HUES64 (cell line): ENCODE measurements at regions not wholly inside any gene's neighbourhood (a gene's known extent, or its start where the extent isn't known, plus 50 kb on each side); places are given as distances from the start of the nearest gene placed in this dataset.
A peak's percentile ranks its signal among the peaks of the same experiment; 100 is the strongest.
"Not testable (repeated sequence)": the region's sequence is repeated elsewhere in the genome, so short reads cannot be mapped to it uniquely, and the experiment has no call there.

Source experiments
- H3K27ac ChIP-seq: 2 replicates; pipeline ENCODE4 v1.7.0; 2013; ENCODE audit warnings: low read depth, low read length, inconsistent platforms
- H3K27me3 ChIP-seq: 2 replicates; pipeline ENCODE4 v1.6.1; 2013; ENCODE audit warnings: mild to moderate bottlenecking, low read length; ENCODE audit not compliant: insufficient read depth
- H3K36me3 ChIP-seq: 2 replicates; pipeline ENCODE4 v1.6.1; 2013; ENCODE audit warnings: mild to moderate bottlenecking, low read length; ENCODE audit not compliant: insufficient read depth
- H3K4me1 ChIP-seq: 2 replicates; pipeline ENCODE4 v1.6.1; 2013; ENCODE audit warnings: mild to moderate bottlenecking, low read length, moderate library complexity; ENCODE audit not compliant: insufficient read depth
- H3K4me3 ChIP-seq: 2 replicates; pipeline ENCODE4 v1.5.1; 2013; ENCODE audit warnings: mild to moderate bottlenecking, low read length, moderate library complexity
- H3K9ac ChIP-seq: 2 replicates; pipeline ENCODE4 v1.6.1; 2013; ENCODE audit warnings: mild to moderate bottlenecking, low read depth, low read length
- H3K9me3 ChIP-seq: 2 replicates; pipeline ENCODE4 v1.6.1; 2013; ENCODE audit warnings: low read depth, low read length; ENCODE audit not compliant: insufficient read depth
- whole genome bisulfite sequencing: fragments of 150-250, 120-280 bp; methylation state at CpG from one replicate; pipeline ENCODE4 v1.1.7; 2013; ENCODE audit warnings: missing lambda C conversion rate; 5-methylcytosine and 5-hydroxymethylcytosine counted together

DNA sequence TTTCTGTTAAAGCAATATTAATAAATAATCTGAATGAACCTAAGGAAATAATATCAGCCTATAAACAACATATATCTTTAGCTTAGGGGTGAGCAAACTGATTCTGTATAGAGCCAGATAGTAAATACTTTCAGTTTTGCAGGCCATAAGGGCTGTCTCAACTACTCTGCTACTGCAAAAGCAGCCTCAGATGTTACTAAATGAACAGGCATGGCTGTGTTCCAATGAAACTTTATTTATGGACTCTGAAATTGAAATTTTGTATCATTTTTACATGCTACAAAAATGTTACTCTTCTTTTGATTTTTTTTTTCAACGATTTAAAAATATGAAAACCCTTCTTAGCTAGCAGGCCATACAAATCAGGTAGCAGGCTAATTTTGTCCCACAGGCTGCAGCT is 212.8 kb upstream of the PRICKLE2 start:
- no peaks in the 10 kb centered on the region for H3K27me3 ChIP-seq
- H3K4me3 ChIP-seq: no peak overlapping the region
- H3K9ac ChIP-seq: no peak overlapping the region
- H3K9me3 ChIP-seq: 0 out of 2 replicates have a peak, but pooled peaks cover 6% of the 10 kb centered on the region
- WGBS: 100% methylated on average over 1 of the region's 1 CpG
- H3K27ac ChIP-seq: no peak overlapping the region
- H3K4me1 ChIP-seq: peaks cover 38% of the 10 kb centered on the region
- no peaks in the 10 kb centered on the region for H3K36me3 ChIP-seq

DNA sequence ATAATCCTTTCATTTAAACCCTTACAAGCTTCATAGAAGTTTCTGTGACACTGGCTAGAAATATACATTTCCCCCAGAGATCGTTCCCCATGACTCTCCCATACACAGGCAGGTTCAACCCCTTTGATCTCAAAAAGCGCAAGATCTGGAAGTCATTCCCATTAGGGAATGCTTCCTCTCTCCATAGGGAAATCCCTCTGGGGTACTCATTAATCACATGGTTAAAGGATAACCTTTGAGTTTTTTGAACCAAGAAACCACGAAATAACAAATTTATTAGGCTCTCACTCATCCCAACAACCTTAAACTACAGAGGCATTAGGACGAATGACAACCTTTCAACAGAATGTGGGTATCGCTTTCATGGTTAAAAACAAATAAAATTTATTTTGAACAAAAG is 211.9 kb upstream of the PRICKLE2 start:
- Histone ChIP-seq H3K27me3 (no peaks in the 10 kb centered on the region), H3K9ac (no peak overlapping the region), H3K9me3 (0 out of 2 replicates have a peak, but pooled peaks cover 6% of the 10 kb centered on the region), H3K27ac (no peak overlapping the region), H3K4me3 (no peak overlapping the region), H3K4me1 (peaks cover 34% of the 10 kb centered on the region), H3K36me3 (no peaks in the 10 kb centered on the region)
- 89% methylated on average over 5 of the region's 5 CpGs for WGBS

DNA sequence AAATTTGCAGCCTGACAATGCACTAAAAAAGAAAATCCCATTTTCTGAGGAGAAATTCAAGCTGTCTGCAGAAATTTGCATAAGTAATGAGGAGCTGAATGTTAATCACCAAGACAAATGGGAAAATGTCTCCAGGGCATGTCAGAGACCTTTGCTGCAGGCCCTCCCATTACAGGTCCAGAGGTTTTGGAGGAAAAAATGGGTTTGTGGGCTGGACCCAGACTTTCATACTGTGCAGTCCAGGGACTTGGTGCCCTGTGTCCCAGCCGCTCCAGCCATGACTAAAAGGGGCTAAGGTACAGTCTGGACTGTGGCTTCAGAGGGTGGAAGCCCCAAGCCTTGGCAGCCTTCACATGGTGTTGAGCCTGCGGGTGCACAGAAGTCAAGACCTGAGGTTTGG is 209.8 kb upstream of the PRICKLE2 start:
- not testable (repeated sequence) for H3K27me3 ChIP-seq, H3K36me3 ChIP-seq, H3K9ac ChIP-seq, H3K9me3 ChIP-seq, H3K27ac ChIP-seq, H3K4me3 ChIP-seq
- 92% methylated on average over 2 of the region's 2 CpGs for WGBS
- H3K4me1 ChIP-seq: peaks cover 27% of the 10 kb centered on the region

DNA sequence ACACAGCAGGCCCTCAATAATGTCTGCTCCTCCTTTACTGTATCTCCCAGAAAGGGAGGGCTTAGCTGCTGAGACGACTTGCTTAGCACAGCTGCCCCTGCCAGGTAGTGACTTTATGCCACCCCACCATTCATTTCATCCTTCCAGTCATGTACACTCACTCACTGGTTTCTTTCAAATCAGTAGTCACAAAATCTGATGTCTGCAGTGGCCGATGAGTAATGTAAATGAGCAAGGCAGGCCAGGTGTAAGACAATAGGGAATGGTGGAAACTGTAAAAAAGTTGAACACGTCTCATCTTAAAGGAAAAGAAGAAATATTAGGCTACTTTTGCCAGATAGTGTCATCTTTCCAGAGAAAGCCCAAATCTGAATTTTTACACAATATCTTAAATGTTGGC is 207.6 kb upstream of the PRICKLE2 start:
- Histone ChIP-seq H3K4me3 (no peak overlapping the region), H3K36me3 (0 out of 2 replicates have a peak, but pooled peaks cover 5% of the 10 kb centered on the region), H3K9me3 (0 out of 2 replicates have a peak, but pooled peaks cover 9% of the 10 kb centered on the region), H3K27ac (no peak overlapping the region), H3K4me1 (peaks cover 16% of the 10 kb centered on the region), H3K27me3 (no peaks in the 10 kb centered on the region), H3K9ac (no peak overlapping the region)
- WGBS: 89% methylated on average over 3 of the region's 3 CpGs

DNA sequence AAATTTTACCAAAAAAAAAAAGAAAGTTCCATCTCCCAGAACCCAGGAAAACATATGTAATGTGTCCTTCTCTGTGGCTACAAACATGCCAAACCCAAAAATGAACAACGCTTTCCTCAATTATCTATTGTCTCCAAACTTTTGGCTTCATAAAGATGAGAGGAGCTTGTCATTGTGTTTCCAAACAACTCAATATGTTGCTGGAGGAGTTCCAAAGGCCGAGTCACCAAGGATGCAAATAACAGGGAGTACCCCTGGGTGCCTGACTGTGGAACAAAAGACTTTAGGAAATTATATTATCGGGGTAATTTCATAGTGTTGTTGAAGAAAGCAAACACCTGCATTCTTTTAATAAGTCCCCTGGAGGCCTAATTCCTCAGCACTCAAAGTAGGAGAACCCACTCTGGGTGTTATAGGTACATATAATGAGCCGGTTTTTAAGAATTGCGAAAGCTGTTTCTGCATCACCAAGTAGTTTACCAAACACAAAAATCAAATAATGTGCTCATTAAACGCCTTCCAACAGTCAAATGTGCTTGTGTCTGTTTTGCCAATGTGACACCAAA is 206.3 kb upstream of the PRICKLE2 start:
- no peak overlapping the region for H3K9ac ChIP-seq
- H3K36me3 ChIP-seq: 0 out of 2 replicates have a peak, but pooled peaks cover 5% of the 10 kb centered on the region
- peaks cover 16% of the 10 kb centered on the region for H3K4me1 ChIP-seq
- WGBS: 67% methylated on average over 6 of the region's 6 CpGs
- H3K27me3 ChIP-seq: no peaks in the 10 kb centered on the region
- no peak overlapping the region for H3K4me3 ChIP-seq
- H3K9me3 ChIP-seq: 0 out of 2 replicates have a peak, but pooled peaks cover 9% of the 10 kb centered on the region
- H3K27ac ChIP-seq: no peak overlapping the region

DNA sequence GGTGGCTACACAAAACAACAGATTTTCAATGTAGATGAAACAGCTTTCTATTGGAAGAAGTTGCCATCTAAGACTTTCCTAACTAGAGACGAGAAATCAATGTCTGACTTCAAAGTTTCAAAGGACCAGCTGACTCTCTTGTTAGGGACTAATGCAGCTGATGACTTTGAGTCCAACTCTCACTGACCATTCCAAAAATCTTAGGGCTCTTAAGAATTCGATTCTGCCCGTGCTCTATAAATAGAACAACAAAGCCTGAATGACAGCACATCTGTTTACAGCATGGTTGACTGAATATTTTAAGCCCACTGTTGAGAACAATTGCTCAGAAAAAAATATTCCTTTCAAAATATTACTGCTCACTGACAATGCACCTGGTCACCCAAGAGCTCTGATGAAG is 202.4 kb upstream of the PRICKLE2 start:
- H3K4me1 ChIP-seq: peaks cover 22% of the 10 kb centered on the region
- H3K9me3 ChIP-seq: 0 out of 2 replicates have a peak, but pooled peaks cover 3% of the 10 kb centered on the region
- no peaks in the 10 kb centered on the region for H3K27me3 ChIP-seq
- no peak overlapping the region for H3K9ac ChIP-seq
- no peak overlapping the region for H3K27ac ChIP-seq
- H3K4me3 ChIP-seq: no peak overlapping the region
- WGBS: 91% methylated on average over 3 of the region's 3 CpGs
- 0 out of 2 replicates have a peak, but pooled peaks cover 5% of the 10 kb centered on the region for H3K36me3 ChIP-seq

DNA sequence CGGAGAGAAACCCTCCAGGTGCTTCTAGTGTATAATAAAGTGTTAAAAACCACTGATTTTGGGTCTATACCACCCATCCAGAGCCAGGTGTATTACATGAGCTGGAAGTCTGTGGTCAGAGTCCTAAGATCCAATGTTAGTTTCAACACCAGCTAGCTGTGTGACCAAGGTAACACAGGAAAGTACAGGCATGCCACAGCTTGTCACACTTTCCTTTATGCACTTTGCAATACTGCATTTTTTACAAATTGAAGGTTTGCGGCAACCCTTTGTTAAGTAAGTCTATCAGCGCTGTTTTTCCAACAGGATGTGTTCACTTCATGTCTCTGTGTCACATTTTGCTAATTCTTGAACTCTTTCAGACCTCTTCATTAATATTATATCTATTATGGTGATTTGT is 201.3 kb upstream of the PRICKLE2 start:
- Histone ChIP-seq H3K9me3 (0 out of 2 replicates have a peak, but pooled peaks cover 3% of the 10 kb centered on the region), H3K4me1 (peaks cover 11% of the 10 kb centered on the region), H3K9ac (no peak overlapping the region), H3K27ac (no peak overlapping the region), H3K4me3 (no peak overlapping the region), H3K27me3 (no peaks in the 10 kb centered on the region), H3K36me3 (0 out of 2 replicates have a peak, but pooled peaks cover 5% of the 10 kb centered on the region)
- WGBS: 93% methylated on average over 3 of the region's 3 CpGs

DNA sequence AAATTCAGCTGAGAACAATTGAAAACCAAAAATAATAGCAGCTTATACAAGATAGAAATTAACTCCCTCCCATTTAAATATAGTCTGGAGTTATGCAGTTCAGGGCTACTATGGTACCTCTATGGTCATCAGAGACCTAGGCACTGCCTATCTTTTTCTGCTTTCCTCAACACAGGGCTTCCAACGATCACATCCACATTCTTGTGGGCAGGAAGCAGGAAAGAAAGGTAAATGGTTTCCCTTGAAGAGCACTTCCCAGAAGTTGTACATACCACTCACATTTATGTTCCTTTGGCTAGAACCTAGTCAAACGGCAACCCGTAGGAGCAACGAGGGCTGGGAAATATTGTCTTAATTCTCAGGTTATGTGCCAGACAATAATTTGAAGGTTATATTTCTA is 197.7 kb upstream of the PRICKLE2 start:
- WGBS: 88% methylated on average over 4 of the region's 4 CpGs
- Histone ChIP-seq H3K36me3 (no peaks in the 10 kb centered on the region), H3K27me3 (no peaks in the 10 kb centered on the region), H3K27ac (no peak overlapping the region), H3K9me3 (no peaks in the 10 kb centered on the region), H3K9ac (no peak overlapping the region), H3K4me3 (no peak overlapping the region), H3K4me1 (0 out of 2 replicates have a peak, but pooled peaks cover 6% of the 10 kb centered on the region)

DNA sequence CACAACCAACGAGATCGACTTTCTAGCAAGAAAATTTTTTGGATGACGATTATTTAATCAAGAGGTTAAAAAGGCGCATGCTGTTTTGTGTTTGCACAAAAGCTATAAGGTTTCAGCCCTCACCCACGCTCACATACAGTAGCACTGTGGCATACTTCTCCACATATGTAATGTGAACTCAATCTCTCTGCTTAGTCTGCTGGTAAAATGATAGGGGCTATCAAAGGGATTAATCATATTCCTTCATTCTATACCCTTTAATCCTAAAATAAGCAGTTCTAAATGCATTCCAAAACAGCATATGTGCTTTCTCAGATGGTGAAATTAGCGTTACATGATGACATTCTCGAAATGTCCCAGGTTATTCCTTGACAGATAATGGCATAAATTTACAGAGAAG is 196.9 kb upstream of the PRICKLE2 start:
- Histone ChIP-seq H3K4me1 (peaks cover 10% of the 10 kb centered on the region; the same call in 1 of the 2 replicates), H3K27ac (no peak overlapping the region), H3K36me3 (no peaks in the 10 kb centered on the region), H3K4me3 (no peak overlapping the region), H3K9ac (no peak overlapping the region), H3K9me3 (no peaks in the 10 kb centered on the region), H3K27me3 (no peaks in the 10 kb centered on the region)
- WGBS: 79% methylated on average over 7 of the region's 7 CpGs

DNA sequence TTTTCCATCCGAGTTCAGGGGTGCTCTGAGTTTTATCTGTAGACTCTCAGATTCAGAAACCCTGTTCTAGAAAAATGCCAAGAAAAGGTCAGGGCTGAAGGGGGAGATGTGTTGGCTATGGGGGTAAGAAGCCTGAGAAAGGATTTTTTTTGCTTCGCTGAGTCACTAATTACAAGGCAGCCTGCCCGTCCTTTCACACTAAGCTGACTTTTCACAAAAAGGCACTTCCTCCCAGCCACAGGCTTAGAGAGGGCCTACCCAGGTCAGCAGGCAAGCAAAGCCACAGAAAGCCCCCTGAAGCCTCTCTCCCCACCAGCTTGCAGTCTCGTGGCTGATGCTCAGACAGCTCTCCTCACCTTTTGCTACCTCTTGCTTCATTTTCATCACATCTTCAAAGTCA is 192.6 kb upstream of the PRICKLE2 start:
- Histone ChIP-seq H3K4me3 (no peak overlapping the region), H3K9me3 (no peaks in the 10 kb centered on the region), H3K27me3 (no peaks in the 10 kb centered on the region), H3K36me3 (no peaks in the 10 kb centered on the region), H3K9ac (no peak overlapping the region), H3K4me1 (peaks cover 5% of the 10 kb centered on the region; the same call in 1 of the 2 replicates), H3K27ac (peak overlapping the region; percentile 29; the same call in 1 of the 2 replicates)
- WGBS: 43% methylated on average over 4 of the region's 4 CpGs

DNA sequence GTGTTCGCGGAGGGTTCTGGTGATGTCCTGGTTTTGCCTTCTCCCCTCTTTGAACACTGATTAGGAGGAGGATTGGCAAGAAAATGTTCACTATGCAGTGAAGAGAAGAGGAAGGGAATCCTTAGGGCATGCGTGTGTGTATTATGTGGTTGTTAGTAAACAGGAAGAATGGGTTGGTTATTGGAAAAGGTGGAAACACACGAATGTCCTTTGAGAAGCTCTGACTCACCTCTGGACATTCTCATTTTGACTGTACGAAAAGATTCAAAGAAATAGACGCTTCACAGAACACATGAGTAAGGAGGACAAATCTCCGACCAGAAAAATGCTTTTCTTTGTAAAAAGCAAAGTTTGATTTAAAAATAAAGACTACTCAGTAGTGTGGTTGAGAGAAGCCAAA is 188.8 kb upstream of the PRICKLE2 start:
- 96% methylated on average over 7 of the region's 7 CpGs for WGBS
- H3K4me3 ChIP-seq: no peak overlapping the region
- H3K36me3 ChIP-seq: no peaks in the 10 kb centered on the region
- H3K27ac ChIP-seq: no peak overlapping the region
- peaks cover 5% of the 10 kb centered on the region; the same call in 1 of the 2 replicates for H3K4me1 ChIP-seq
- H3K9ac ChIP-seq: no peak overlapping the region
- H3K27me3 ChIP-seq: no peaks in the 10 kb centered on the region
- no peaks in the 10 kb centered on the region for H3K9me3 ChIP-seq

DNA sequence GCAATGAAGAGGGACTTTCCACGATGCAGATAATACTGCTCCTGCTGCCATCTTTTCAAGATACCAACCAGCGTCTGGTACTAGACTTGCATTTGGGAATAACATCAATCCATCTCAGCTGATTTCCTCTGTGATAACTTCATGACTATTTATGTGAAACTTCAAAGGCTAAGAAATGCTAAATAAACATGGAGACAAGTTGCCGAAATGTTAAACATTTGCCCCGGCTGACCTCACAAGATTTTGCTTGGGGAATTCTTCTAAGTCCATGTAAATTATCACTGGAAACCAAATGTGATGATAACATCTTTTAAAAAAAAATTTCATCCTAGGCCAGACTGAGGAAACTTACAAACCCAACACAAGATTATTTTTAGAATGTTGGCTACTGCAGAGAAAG is 185.8 kb upstream of the PRICKLE2 start:
- Histone ChIP-seq H3K4me3 (no peak overlapping the region), H3K27ac (no peak overlapping the region), H3K27me3 (no peaks in the 10 kb centered on the region), H3K9ac (no peak overlapping the region), H3K4me1 (no peaks in the 10 kb centered on the region), H3K9me3 (no peaks in the 10 kb centered on the region), H3K36me3 (no peaks in the 10 kb centered on the region)
- 90% methylated on average over 4 of the region's 4 CpGs for WGBS
